DMS114 treated with DMSO at 0.1 percent for 48 hours (cell line): ENCODE measurements at regions not wholly inside any gene's neighbourhood (a gene's known extent, or its start where the extent isn't known, plus 50 kb on each side); places are given as distances from the start of the nearest gene placed in this dataset.
"Not testable (repeated sequence)": the region's sequence is repeated elsewhere in the genome, so short reads cannot be mapped to it uniquely, and the experiment has no call there.

ENCODE experiments used
- DNase-seq: peaks from one replicate; lab custom pipeline; 2025; ENCODE audit not compliant: unreplicated experiment; lab: John Stamatoyannopoulos, UW

DNA sequence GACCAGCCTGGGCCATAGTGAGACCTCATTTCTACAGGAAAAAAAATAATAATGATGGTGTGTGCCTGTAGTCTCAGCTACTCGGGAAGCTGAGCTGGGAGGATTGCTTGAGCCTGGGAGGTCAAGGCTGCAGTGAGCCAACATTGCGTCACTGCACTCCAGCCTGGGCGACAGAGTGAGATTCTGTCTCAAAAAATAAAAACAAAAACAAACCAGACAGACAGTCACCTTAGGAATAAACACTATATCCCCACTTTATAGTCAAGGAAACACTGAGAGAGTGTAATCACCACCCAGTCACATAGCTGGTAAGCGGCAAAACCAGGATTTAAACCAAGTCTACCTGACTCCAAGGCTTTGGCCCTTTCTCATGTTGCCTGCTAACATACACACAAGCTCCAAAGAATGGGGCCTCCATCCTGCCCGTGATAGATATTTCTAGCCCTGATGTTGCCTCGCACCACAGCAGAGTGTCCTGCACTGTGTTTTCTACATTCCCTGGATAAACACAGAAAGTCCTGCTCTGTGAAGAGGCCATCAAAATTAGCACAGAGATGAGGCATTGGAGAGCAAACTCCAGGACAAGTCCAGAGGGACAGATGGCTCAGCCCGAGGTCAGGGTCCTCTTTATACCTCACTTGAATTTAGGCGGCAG lies 66.1 kb upstream of the SMURF2 start:
- no peak for DNase-seq

DNA sequence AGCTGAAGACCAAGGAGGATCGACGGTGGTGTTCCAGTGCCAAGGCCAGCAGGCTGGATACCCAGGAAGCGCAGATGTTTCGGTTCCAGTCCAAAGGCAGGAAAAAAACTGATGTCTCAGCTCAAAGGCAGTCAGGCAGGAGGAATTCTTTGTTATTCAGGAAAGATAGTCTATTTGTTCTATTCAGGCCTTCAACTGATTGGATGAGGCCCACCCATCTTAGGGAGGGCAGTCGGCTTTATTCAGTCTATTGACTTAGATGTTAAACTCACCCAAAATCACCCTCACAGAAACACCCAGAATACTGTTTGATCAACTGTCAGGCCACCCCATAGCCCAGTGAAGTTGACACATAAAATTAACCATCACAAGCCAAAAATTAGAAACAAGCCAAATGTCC lies 63.9 kb upstream of the SMURF2 start:
- DNase-seq = not testable (repeated sequence)

DNA sequence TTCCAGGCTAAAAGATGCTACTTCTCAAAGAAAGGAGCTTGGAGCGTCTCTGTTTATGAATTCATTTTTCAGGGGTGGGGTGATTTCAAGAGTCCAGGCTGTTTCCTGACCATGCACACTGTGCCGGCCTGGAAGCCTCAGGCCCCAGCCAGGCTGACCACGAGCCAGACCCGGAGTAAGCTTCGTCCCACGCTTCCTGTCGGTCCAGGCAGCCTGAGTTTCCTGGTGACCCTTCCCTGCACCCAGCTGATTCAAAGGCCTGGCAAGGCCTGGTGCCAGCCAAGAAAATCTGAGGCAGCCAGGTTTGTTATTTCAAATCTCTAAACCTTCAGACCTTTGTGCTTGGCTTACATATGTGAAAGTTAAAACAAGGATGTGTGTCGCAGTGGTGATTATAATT lies 62.1 kb upstream of the SMURF2 start:
- DNase-seq = not testable (repeated sequence)

DNA sequence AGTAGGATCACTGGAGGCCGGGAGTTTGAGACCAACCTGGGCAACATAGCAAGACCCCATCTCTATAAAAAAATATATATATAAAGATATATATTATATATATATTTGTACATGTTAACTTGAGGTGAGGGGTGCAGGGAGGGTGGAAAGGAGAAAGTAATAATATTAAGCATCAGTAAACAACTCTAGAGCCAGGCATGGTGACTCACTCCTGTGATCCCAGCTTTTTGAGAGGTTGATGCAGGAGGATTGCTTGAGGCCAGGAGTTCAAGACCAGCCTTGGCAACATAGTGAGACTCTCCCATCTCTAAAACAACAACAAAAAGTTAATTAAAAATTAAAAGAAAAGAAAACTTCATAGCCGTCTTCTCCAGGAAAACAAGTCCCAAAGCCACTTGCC lies 61.7 kb upstream of the SMURF2 start:
- no peak for DNase-seq

DNA sequence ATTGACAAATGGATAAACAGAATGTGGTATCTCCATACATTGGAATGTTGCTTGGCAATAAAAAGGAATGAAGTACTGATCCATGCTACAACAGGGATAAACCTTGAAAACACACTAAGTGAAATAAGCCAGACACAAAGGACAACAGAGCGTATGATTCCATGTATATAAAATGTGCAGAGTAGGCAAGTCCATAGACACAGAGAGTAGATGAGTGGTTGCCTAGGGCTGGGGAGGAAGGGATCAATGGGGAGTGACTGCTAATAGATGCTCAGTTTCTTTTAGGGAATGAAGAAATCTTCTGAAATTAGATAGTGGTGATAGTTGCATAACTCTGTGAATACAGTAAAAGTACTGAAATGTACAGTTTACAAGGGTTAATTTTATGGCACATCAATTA lies 59.4 kb upstream of the SMURF2 start:
- not testable (repeated sequence) for DNase-seq

DNA sequence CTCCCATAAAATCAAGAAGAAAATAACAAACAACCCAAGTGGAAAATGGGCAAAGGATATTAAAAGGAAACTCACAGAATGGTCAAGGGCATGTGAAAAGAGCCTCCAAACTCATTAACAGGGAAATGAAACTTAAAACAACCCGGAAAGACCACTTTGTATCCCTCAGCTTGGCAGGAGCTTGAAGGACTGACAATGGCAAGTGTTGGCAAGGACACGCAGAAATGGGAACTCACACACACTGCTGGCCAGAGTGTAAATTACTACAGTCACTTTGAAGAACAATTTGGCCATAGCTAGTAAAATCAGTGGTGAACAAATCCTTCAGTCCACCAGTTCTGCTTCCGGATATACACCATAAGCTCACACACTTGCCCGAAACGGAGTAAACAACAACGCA lies 58.1 kb upstream of the SMURF2 start:
- DNase-seq = not testable (repeated sequence)

DNA sequence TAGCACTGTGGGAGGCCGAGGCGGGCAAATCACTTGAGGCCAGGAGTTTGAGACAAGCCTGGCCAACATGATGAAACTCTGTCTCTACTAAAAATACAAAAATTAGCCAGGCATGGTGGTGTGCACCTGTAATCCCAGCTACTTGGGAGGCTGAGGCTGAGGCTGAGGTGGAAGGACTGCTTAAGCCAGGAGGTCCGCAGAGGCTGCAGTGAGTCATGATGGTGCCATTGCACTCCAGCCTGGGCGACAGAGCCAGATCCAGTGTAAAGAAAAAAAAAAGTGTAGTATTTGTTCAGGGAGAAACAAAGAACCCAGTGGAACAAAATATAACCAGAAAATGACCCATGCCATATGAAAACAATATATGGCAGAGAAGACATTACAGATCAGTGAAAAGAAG lies 57.4 kb upstream of the SMURF2 start:
- DNase-seq = not testable (repeated sequence)

DNA sequence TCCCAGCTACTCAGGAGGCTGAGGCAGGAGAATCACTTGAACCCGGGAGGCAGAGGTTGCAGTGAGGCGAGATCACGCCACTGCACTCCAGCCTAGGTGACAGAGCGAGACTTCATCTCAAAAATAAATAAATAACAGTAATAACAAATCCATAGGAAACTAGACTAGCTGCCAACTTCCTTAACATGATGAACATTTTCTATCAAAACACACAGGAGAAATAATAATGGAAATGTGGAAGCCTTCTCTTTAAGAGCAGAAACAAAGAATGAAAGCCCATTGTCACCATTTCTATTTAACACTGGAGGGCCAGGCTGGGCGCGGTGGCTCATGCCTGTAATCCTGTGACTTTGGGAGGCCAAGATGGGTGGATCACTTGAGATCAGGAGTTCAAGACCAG lies 56.7 kb upstream of the SMURF2 start:
- not testable (repeated sequence) for DNase-seq

DNA sequence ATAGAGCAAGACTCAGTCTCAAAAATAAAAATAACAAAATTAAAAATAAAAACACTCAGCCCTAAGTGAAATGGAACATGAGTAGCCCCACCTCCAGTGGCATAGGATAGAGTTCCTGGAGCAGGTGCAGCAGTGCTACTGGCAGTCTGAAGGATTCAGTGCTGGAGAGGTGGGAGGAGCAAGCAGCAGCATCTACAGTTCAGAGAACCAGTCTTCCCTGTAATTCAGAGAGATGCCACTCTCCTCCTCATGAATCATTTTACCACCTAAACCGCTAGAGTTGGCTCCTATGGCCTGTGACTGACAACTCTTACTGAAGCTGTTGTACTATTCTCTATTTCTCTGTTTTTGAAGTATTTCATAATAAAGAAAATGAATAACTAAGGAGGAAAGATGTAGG lies 56.0 kb upstream of the SMURF2 start:
- DNase-seq = no peak

DNA sequence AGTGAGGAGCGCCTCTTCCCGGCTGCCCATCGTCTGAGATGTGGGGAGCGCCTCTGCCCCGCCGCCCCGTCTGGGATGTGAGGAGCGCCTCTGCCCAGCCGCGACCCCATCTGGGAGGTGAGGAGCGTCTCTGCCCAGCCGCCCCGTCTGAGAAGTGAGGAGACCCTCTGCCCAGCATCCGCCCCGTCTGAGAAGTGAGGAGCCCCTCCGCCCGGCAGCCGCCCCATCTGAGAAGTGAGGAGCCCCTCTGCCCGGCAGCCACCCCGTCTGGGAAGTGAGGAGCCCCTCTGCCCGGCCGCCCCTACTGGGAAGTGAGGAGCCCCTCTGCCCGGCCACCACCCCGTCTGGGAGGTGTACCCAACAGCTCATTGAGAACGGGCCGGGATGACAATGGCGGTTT lies 54.4 kb upstream of the SMURF2 start:
- DNase-seq = not testable (repeated sequence)

DNA sequence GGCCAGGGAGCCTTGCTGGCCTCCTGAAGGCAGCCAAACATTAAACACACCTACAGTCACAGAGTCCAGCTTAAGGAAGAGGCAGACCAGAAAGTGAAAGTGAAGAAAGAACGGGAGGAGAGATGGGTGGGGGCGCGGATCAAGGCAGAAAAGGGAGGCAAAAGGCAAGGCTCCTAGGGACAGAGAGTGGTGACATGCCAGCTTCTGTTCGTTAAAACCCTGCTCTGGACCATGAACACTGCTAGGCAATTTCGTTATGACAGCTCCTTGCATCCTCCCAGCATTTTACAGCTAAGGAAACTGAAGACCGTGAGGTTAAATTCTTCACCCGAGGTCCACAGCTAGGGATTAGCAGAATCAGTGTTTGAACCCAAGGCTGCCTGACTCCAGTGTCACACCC lies 51.7 kb upstream of the SMURF2 start:
- not testable (repeated sequence) for DNase-seq

DNA sequence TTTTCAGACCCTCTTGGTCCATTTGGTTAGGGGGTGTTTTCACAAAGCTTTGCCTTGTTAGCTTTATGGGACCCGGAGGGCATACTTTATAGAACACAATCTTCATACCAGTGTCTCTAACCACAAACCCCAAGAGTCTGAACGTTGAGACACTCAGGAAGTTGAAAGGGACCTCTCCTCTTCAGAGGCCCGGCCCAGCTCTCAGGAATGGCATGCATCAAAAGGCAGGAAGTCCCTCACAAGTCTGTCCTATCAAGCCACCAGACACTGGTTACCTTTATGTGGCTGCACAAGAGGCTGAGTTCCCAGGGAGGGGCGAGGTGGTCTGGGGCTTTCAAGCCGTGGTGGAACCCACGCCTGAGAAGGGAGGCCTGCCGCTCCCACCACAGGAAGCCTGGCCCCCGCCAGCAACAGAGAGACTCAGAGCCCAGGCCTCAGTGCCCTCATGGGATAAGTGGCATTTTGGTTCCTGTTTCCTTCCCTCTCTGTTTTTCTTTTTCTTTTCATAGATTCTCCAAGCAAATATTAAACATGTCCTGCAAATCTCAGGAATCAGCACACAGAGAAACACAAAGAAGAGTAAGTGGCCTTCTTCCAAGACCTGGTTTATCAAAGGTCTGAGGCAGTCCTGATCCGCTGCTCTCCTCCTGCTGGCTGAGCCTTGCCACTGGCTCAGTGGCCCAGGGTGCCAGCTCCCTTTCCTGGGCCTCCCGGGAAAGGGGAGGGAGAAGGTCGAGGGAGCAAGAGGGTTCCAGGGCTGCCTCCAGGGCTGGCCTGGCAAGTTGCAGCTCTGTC lies 50.6 kb upstream of the SMURF2 start:
- DNase-seq = not testable (repeated sequence)
